HG03342 (cell line): ENCODE measurements at regions not wholly inside any gene's neighbourhood (a gene's known extent, or its start where the extent isn't known, plus 50 kb on each side); places are given as distances from the start of the nearest gene placed in this dataset.

Source experiments
- ATAC-seq: cut with Tn5 transposase; IDR thresholded peaks from one replicate; pipeline ENCODE4 v1.9.1; 2021; ENCODE audit warnings: mild to moderate bottlenecking, moderate library complexity; ENCODE audit not compliant: unreplicated experiment

DNA sequence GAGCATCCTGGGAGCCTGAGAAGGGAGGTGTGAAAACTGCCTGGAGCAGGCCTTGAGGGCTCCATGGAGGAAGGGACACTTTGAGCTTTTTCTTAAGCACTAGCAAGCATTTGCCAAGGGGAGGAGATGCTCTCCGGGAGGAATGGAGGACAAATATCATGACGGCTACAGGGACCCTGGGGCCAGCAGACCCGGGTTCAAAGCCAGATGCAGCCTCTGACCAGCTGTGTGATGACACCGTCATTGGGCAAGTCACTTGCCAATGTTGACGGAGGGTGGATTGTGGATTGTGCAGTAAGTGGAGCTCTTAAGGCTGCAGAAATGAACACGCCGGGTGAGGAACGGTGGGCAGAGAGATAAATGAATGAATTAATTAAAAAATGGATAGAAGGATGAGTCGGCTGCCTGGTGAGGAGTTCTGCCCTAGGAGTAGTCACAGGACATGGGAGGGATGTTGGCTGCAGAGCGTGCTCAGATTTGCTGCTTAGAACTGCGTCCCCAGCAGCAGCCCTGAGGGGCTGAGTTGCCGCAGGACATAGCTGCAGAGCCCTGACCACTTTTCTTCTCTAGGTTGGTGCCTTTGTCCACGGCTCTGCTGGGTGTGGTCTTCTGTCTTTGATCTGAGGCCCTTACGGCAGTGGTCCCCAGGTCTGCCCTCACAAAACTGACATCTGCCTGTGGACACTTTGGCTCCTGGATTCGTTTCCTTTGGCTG is 507.6 kb downstream of the NPHP4 start:
- no peak for ATAC-seq

GRCh38 chr1:5481889-5482288 is 510.3 kb downstream of the NPHP4 start:
- ATAC-seq = no peak

- no peak for ATAC-seq
Measured at GRCh38 chr1:5480906-5481305, 511.3 kb downstream of the NPHP4 start.

DNA sequence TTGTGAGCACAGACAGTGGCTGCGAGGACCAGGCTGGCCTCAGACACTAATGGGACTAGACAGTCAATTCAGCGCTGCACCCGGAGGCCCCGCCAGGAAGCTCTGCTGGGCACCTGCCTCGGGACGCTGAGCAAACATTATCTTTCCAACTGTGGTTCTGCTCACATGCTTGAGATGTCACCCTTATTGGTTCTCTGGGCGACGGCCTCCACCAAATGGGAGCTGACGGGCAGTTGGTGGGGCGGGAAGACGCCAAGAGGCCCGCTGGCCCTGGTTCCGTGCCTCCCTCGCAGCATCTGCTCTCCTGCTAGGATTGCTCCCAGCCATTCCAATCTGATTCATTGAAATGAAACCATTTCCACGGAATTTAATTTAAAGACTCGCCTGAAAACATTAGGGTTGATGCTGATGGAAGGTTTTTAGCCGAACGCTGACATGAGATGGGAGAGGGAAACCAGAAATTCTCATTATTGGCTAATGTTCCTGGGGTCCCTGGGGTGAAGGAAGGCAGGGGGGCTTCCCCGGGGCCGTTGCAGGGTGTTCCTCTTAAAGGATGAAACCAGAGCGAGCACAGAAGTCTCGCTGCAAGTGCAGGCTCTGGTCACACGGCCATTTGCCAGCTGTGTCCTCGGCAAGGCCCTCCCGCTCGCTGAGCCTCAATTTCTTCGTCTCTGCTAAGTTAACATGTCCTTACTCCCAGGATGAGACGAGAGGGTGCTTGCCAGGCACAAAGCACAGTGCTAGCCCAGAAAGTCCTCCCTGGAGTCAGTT is 512.2 kb downstream of the NPHP4 start:
- ATAC-seq = no peak

- no peak for ATAC-seq
Measured at GRCh38 chr1:5478961-5479360, 513.3 kb downstream of the NPHP4 start.

DNA sequence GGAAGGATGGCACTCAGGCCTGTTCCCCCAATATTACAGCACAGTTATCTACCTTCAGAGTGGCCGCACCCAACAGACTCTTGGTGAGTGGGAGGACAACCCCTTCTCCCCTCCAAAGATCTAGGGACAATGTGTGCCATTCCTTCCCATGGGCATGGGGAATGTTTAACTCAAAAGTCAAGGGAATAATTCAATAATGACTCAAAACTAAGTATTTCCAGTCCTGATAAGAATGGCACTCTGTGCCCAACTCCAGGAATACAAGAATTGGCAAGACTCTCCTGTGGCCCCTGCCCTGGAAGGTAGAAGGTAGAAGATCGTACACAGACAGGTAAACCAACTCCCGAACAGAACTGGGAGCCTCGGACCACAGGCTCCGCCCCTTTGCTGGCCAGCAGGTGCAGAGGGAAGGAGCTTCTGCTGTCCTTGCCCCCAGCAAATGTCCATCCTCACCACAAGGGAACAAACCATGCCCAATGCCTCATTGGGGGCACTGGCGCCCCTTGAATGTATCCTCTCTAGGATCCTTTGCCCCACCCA is 514.0 kb downstream of the NPHP4 start:
- no peak for ATAC-seq

GRCh38 chr1:5477716-5478115 is 514.5 kb downstream of the NPHP4 start:
- ATAC-seq = no peak

DNA sequence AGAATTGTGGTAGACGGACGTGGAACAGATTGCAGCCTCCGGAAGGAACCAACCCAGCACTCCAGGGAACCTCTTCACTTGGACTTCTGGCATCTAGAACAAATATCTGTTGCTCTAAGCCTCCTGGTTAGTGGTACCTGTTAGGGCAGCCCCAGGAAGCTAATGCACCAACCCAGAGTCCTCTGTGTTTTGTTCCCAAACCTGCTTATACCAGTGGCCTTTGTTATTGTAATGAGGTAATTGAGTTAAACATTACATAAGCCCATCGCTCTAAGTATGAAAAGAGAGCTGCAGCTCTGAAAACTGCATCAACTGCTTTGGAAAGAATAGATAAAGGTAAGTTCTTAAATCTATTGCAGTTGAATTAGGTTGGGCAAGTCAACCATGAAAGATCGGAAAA is 516.7 kb downstream of the NPHP4 start:
- no peak for ATAC-seq

DNA sequence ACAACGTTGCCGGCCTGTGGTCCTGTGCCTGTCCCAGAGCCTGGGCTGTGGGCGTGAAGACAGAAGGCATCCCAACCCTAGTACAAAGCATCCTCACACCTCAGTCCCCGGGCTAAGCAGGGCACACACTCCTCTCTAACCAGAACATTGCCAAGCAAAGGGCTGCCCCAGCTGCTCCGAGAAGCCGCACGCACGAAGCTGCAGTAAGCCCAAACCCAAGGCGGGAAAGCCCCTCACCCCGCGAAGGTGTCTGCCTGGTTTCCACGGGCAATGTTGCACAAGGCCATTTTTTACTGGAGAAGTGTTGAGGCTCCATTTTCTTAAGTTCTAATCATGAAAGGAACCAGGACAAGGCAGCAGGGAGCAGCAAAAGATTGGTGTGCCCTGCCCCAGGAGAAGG is 519.0 kb downstream of the NPHP4 start:
- ATAC-seq = no peak

GRCh38 chr1:5466487-5466886 is 525.7 kb downstream of the NPHP4 start:
- no peak for ATAC-seq

DNA sequence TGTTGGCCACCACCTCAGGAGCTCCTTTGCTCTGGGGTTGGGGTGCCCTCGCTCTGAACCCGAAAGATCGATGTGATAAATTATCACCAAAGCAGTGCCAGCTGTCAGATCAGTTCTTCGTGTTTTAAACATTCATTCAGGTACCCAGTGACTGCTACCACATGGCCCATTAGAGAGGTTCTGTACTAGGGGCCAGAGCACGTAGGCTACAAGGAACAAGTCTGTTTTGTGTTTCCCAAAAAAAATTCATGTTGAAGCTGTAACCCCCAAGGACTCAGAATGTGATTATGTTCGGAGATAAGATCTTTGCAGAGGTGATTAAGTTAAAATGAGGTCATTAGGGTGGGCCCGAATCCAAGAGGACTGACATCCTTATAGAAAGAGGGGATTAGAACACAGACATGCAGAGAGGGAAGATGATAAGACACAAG is 526.9 kb downstream of the NPHP4 start:
- no peak for ATAC-seq

- no peak for ATAC-seq
Measured at GRCh38 chr1:5464366-5464765, 527.9 kb downstream of the NPHP4 start.

DNA sequence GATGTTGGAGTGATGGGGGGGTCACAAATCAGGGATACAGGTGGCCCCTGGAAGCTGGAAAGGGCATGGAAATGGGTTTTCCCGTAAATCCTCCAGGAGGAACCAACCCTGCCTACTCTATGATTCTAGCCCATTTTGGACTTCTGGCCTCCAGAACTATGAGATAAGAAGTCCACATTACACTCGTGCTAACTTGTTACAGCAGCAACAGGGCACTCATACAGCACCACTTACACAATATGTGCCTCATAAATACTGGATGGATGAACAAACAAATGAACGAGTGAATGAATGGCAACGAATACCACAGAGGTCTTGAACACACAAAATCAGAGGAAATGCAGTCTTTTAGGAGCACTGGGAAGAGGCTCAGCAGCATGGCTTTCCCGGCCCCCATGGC is 531.3 kb downstream of the NPHP4 start:
- no peak for ATAC-seq

GRCh38 chr1:5459839-5460610 is 532.2 kb downstream of the NPHP4 start:
- no peak for ATAC-seq

GRCh38 chr1:5458248-5458647 is 534.0 kb downstream of the NPHP4 start:
- ATAC-seq = no peak

DNA sequence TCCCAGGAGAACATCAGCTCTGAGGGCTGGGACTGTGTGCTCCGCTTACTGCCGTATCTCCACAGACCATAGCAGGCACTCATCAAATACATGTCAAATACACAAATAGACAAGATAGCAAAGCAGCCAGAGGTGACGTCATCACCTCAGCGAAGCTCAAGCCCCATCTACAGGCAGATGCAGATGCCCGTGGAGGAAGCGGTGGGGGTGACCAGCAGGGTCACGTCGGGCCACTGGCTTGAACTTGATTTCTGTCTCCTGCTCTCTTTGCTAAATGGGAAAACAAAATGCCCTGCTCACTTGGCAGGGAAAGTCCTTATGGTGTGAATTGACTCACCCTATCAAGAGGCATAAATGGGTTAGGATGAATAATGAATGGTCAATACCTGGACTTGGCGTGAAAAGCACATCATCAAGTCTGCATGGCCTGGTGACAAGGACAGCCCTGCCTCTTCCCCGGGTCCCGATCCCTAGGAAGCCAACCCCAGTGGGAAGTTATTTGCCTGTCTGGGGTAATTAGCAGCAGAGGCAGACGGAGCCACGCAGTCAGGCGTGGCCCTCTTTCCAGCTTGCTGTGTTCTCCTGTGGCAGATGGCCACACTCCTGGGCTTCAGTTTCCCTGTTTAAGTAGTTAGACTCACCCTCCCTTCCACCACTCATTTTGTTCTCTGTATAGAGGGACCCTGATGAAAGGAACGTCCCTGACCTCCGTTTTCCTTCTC is 536.0 kb downstream of the NPHP4 start:
- ATAC-seq = no peak

- ATAC-seq = no peak
Measured at GRCh38 chr1:5455651-5456050, 536.6 kb downstream of the NPHP4 start.

DNA sequence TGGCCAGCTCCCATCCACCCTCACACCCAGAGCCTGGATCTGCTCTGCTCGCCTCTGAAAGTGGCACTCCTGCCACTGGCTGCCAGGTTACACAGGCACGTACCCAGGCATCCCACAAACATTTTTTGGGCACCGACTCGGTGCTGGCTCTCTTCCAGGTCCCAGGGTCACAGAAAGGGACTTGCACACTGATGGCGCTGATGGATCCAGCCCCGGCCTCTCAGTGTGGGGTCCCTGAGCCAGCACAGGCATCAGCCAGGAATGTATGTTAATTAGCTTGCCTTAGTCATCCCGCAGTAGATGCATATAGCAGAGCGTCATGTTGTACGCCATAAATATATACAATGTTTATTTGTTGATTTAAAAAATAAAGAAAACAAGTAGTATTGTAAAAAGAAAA is 537.2 kb downstream of the NPHP4 start:
- ATAC-seq = no peak

GRCh38 chr1:5453347-5453746 is 538.9 kb downstream of the NPHP4 start:
- no peak for ATAC-seq

DNA sequence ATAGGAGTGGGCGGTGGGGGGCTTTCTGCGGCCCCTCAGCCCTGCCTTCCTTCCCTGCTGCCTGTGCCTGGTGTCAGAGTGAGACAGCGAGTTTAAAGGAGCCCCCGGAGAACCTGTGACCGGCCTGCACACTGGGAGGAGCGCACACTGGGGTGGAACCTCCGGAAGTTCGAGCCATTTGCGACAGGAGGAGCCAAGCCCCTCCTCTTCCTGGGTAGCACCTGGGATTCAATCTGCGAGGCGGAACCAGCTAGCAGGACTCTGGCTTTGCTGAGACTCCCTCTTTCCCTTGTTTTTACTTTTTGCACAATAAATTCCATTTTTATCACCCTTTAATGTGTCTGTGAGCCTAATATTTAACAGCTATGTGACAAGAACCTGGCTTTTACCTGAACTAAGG is 540.6 kb downstream of the NPHP4 start:
- no peak for ATAC-seq

GRCh38 chr1:5448486-5448885 is 543.7 kb downstream of the NPHP4 start:
- no peak for ATAC-seq
